ENCODE measurements at regions not wholly inside any gene's neighbourhood (a gene's known extent, or its start where the extent isn't known, plus 50 kb on each side); places are given as distances from the start of the nearest gene placed in this dataset.

GRCh38 chr6:14827354-14827753, 418.5 kb upstream of the JARID2 start:
- TF ChIP-seq FOXP1 (CRISPR knock-in tag; IDR thresholded peaks at IDR 0.05; ENCODE audit: borderline replicate concordance) (no peak), CTCF (IDR thresholded peaks at IDR 0.05) (no peak), ZNF512 (CRISPR knock-in tag; IDR thresholded peaks at IDR 0.05; ENCODE audit: borderline replicate concordance) (no peak)
